H1 (cell line): ENCODE measurements at regions not wholly inside any gene's neighbourhood (a gene's known extent, or its start where the extent isn't known, plus 50 kb on each side); places are given as distances from the start of the nearest gene placed in this dataset.

Source experiments
- CHD2 ChIP-seq: IDR thresholded peaks from 2 replicates; pipeline ENCODE4 v1.6.1; 2012; ENCODE audit warnings: low read length, improper control_type of control experiment
- CTCF ChIP-seq, 3 experiments: IDR thresholded peaks; 1 replicate in 2 of 3; 2 replicates in 1 of 3; pipeline versions ENCODE4 v1.5.1 to v1.6.1; 2011; ENCODE audit warnings: low read length in 3 of 3, mild to moderate bottlenecking in 3 of 3, inconsistent platforms in 2 of 3, low read depth in 1 of 3, moderate library complexity in 1 of 3; ENCODE audit not compliant: insufficient read depth in 1 of 3; ENCODE audit errors: control extremely low read depth in 1 of 3
- EZH2 ChIP-seq: fragments of 200-600 bp; sonication (generic); IDR thresholded peaks from 2 replicates; pipeline ENCODE4 v1.7.1; 2012; ENCODE audit warnings: low read depth, mild to moderate bottlenecking, moderate library complexity, low read length, inconsistent platforms; ENCODE audit not compliant: severe bottlenecking
- GABPA ChIP-seq: IDR thresholded peaks from 2 replicates; pipeline ENCODE4 v1.6.1; 2011; ENCODE audit warnings: mild to moderate bottlenecking, low read length, moderate library complexity, borderline replicate concordance; ENCODE audit not compliant: insufficient read depth
- GTF2F1 ChIP-seq: IDR thresholded peaks from 2 replicates; pipeline ENCODE4 v1.6.1; 2012; ENCODE audit warnings: low read depth, low read length, improper control_type of control experiment, borderline replicate concordance
- JUN ChIP-seq: IDR thresholded peaks from 2 replicates; pipeline ENCODE4 v1.6.1; 2011; ENCODE audit warnings: low read depth, mild to moderate bottlenecking, improper control_type of control experiment, low read length
- MAFK ChIP-seq: IDR thresholded peaks from 2 replicates; pipeline ENCODE4 v1.6.1; 2012; ENCODE audit warnings: low read depth, mild to moderate bottlenecking, improper control_type of control experiment, low read length
- RAD21 ChIP-seq, 2 experiments: IDR thresholded peaks in 1 of 2; conservative IDR thresholded peaks in 1 of 2; 2 replicates each; pipeline ENCODE4 v1.6.1; 2011; ENCODE audit warnings: low read depth in 2 of 2, low read length in 2 of 2, improper control_type of control experiment in 1 of 2, inconsistent platforms in 1 of 2, mild to moderate bottlenecking in 1 of 2, moderate library complexity in 1 of 2
- RFX5 ChIP-seq: IDR thresholded peaks from 2 replicates; pipeline ENCODE4 v1.6.1; 2011; ENCODE audit warnings: low read depth, low read length, improper control_type of control experiment, borderline replicate concordance
- SRF ChIP-seq: IDR thresholded peaks from 2 replicates; pipeline ENCODE4 v1.6.1; 2011; ENCODE audit warnings: mild to moderate bottlenecking, low read depth, low read length, moderate library complexity
- TBP ChIP-seq: IDR thresholded peaks from 2 replicates; pipeline ENCODE4 v1.6.1; 2011; ENCODE audit warnings: low read depth, low read length, improper control_type of control experiment
- USF2 ChIP-seq: IDR thresholded peaks from 2 replicates; pipeline ENCODE4 v1.6.1; 2011; ENCODE audit warnings: low read length, improper control_type of control experiment
- ZNF274 ChIP-seq: IDR thresholded peaks from 2 replicates; pipeline ENCODE4 v1.7.0; 2012; ENCODE audit warnings: low read length, borderline replicate concordance; ENCODE audit errors: extremely low read depth
- TF ChIP-seq, protein P1 (sequence below): fragments of 300-600 bp; sonication (generic); IDR thresholded peaks from 2 replicates; pipeline ENCODE4 v1.7.1; 2012; ENCODE audit warnings: low read length, moderate library complexity, mild to moderate bottlenecking, inconsistent platforms; ENCODE audit not compliant: insufficient replicate concordance

DNA sequence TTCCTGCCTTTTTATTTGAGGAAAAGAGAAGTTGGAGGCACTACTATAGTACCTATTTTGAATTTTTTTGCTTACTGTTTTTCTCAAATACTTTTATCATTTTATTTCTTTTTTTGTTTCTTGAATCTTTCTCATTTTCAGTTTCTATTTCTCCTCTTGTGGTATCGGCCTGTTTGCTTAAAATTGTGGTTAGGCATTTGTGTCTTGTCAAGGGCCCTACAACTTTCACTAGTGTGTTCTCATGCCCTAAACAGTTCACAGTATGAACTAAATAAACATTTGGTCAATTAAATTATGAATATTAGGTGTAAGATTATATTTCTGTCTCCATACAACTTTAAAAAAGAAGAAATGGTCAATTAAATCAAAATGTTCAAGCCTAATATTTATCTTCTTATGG is 613.5 kb downstream of the MBD2 start:
- TF ChIP-seq CTCF (IDR thresholded peaks at IDR 0.05; ENCODE audit: control extremely low read depth in 1 of 3, insufficient read depth in 1 of 3, low read depth in 1 of 3, low read length in 3 of 3) (no peak), JUN (no peak), ZNF274 (no peak), EZH2 (no peak), RAD21 (IDR thresholded peaks at IDR 0.05 in 1 of 2, conservative IDR thresholded peaks at IDR 0.05 in 1 of 2; ENCODE audit: low read depth in 2 of 2, low read length in 2 of 2) (no peak), GTF2F1 (no peak), GABPA (no peak), USF2 (no peak), TBP (no peak), MAFK (no peak), RFX5 (no peak), SRF (no peak), CHD2 (no peak)
- TF ChIP-seq, protein P1, sequence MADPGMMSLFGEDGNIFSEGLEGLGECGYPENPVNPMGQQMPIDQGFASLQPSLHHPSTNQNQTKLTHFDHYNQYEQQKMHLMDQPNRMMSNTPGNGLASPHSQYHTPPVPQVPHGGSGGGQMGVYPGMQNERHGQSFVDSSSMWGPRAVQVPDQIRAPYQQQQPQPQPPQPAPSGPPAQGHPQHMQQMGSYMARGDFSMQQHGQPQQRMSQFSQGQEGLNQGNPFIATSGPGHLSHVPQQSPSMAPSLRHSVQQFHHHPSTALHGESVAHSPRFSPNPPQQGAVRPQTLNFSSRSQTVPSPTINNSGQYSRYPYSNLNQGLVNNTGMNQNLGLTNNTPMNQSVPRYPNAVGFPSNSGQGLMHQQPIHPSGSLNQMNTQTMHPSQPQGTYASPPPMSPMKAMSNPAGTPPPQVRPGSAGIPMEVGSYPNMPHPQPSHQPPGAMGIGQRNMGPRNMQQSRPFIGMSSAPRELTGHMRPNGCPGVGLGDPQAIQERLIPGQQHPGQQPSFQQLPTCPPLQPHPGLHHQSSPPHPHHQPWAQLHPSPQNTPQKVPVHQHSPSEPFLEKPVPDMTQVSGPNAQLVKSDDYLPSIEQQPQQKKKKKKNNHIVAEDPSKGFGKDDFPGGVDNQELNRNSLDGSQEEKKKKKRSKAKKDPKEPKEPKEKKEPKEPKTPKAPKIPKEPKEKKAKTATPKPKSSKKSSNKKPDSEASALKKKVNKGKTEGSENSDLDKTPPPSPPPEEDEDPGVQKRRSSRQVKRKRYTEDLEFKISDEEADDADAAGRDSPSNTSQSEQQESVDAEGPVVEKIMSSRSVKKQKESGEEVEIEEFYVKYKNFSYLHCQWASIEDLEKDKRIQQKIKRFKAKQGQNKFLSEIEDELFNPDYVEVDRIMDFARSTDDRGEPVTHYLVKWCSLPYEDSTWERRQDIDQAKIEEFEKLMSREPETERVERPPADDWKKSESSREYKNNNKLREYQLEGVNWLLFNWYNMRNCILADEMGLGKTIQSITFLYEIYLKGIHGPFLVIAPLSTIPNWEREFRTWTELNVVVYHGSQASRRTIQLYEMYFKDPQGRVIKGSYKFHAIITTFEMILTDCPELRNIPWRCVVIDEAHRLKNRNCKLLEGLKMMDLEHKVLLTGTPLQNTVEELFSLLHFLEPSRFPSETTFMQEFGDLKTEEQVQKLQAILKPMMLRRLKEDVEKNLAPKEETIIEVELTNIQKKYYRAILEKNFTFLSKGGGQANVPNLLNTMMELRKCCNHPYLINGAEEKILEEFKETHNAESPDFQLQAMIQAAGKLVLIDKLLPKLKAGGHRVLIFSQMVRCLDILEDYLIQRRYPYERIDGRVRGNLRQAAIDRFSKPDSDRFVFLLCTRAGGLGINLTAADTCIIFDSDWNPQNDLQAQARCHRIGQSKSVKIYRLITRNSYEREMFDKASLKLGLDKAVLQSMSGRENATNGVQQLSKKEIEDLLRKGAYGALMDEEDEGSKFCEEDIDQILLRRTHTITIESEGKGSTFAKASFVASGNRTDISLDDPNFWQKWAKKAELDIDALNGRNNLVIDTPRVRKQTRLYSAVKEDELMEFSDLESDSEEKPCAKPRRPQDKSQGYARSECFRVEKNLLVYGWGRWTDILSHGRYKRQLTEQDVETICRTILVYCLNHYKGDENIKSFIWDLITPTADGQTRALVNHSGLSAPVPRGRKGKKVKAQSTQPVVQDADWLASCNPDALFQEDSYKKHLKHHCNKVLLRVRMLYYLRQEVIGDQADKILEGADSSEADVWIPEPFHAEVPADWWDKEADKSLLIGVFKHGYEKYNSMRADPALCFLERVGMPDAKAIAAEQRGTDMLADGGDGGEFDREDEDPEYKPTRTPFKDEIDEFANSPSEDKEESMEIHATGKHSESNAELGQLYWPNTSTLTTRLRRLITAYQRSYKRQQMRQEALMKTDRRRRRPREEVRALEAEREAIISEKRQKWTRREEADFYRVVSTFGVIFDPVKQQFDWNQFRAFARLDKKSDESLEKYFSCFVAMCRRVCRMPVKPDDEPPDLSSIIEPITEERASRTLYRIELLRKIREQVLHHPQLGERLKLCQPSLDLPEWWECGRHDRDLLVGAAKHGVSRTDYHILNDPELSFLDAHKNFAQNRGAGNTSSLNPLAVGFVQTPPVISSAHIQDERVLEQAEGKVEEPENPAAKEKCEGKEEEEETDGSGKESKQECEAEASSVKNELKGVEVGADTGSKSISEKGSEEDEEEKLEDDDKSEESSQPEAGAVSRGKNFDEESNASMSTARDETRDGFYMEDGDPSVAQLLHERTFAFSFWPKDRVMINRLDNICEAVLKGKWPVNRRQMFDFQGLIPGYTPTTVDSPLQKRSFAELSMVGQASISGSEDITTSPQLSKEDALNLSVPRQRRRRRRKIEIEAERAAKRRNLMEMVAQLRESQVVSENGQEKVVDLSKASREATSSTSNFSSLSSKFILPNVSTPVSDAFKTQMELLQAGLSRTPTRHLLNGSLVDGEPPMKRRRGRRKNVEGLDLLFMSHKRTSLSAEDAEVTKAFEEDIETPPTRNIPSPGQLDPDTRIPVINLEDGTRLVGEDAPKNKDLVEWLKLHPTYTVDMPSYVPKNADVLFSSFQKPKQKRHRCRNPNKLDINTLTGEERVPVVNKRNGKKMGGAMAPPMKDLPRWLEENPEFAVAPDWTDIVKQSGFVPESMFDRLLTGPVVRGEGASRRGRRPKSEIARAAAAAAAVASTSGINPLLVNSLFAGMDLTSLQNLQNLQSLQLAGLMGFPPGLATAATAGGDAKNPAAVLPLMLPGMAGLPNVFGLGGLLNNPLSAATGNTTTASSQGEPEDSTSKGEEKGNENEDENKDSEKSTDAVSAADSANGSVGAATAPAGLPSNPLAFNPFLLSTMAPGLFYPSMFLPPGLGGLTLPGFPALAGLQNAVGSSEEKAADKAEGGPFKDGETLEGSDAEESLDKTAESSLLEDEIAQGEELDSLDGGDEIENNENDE = no peak
